HepG2 (cell line): ENCODE measurements at regions not wholly inside any gene's neighbourhood (a gene's known extent, or its start where the extent isn't known, plus 50 kb on each side); places are given as distances from the start of the nearest gene placed in this dataset.
A peak's percentile ranks its signal among the peaks of the same experiment; 100 is the strongest.

Source experiments
- AKNA ChIP-seq: sonication (generic); formaldehyde crosslinking; IDR thresholded peaks from 2 replicates; pipeline ENCODE4 v1.4.0; 2020; ENCODE audit warnings: missing genetic modification reagents, borderline replicate concordance
- ATRX ChIP-seq: sonication (generic); formaldehyde crosslinking; IDR thresholded peaks from 2 replicates; pipeline ENCODE4 v1.4.0; 2020; ENCODE audit warnings: missing genetic modification reagents, borderline replicate concordance
- FLYWCH1 ChIP-seq: sonication (generic); formaldehyde crosslinking; IDR thresholded peaks from 2 replicates; pipeline ENCODE4 v1.8.1; 2023; ENCODE audit warnings: mild to moderate bottlenecking, missing genetic modification reagents
- FOXA3 ChIP-seq: IDR thresholded peaks from 2 replicates; pipeline ENCODE4 v1.6.1; 2016; ENCODE audit warnings: missing genetic modification reagents, missing compliant biosample characterization
- HES4 ChIP-seq: sonication (generic); formaldehyde crosslinking; IDR thresholded peaks from 2 replicates; pipeline ENCODE4 v1.9.0; 2021; ENCODE audit warnings: mild to moderate bottlenecking, missing genetic modification reagents, borderline replicate concordance
- NR2F6 ChIP-seq, 2 experiments: IDR thresholded peaks; 2 replicates each; pipeline ENCODE4 v1.6.1; 2016; ENCODE audit warnings: antibody characterized with exemption in 1 of 2, mild to moderate bottlenecking in 1 of 2
- RAD51 ChIP-seq: fragments of 450-650 bp; IDR thresholded peaks from 2 replicates; pipeline ENCODE4 v1.6.1; 2016; ENCODE audit warnings: borderline replicate concordance
- XBP1 ChIP-seq: sonication (generic); formaldehyde crosslinking; IDR thresholded peaks from 2 replicates; pipeline ENCODE4 v1.5.0; 2020; ENCODE audit warnings: missing genetic modification reagents
- ZBTB1 ChIP-seq: sonication (generic); formaldehyde crosslinking; IDR thresholded peaks from 2 replicates; pipeline ENCODE4 v1.4.0; 2020; ENCODE audit warnings: missing genetic modification reagents, borderline replicate concordance
- ZFY ChIP-seq: sonication (generic); formaldehyde crosslinking; IDR thresholded peaks from 2 replicates; pipeline ENCODE4 v1.4.0; 2020; ENCODE audit warnings: missing genetic modification reagents
- ZNF383 ChIP-seq: sonication (generic); formaldehyde crosslinking; IDR thresholded peaks from 2 replicates; pipeline ENCODE4 v1.4.0; 2020; ENCODE audit warnings: missing genetic modification reagents, mild to moderate bottlenecking, borderline replicate concordance
- ZNF543 ChIP-seq: sonication (generic); formaldehyde crosslinking; IDR thresholded peaks from 2 replicates; pipeline ENCODE4 v1.4.0; 2020; ENCODE audit warnings: mild to moderate bottlenecking, missing genetic modification reagents
- ZNF747 ChIP-seq: sonication (generic); formaldehyde crosslinking; IDR thresholded peaks from 2 replicates; pipeline ENCODE4 v1.8.1; 2023; ENCODE audit warnings: missing genetic modification reagents, mild to moderate bottlenecking, borderline replicate concordance
- ZNF761 ChIP-seq: sonication (generic); formaldehyde crosslinking; conservative IDR thresholded peaks from 2 replicates; pipeline ENCODE4 v1.4.0; 2020; ENCODE audit warnings: mild to moderate bottlenecking, missing genetic modification reagents
- ZNF766 ChIP-seq: sonication (generic); formaldehyde crosslinking; IDR thresholded peaks from 2 replicates; pipeline ENCODE4 v1.5.0; 2020; ENCODE audit warnings: missing genetic modification reagents, borderline replicate concordance
- ZNF816 ChIP-seq: sonication (generic); formaldehyde crosslinking; IDR thresholded peaks from 2 replicates; pipeline ENCODE4 v1.8.0; 2022; ENCODE audit warnings: missing genetic modification reagents, mild to moderate bottlenecking, borderline replicate concordance
- TF ChIP-seq, protein P1 (sequence below): sonication (generic); formaldehyde crosslinking; IDR thresholded peaks from 2 replicates; pipeline ENCODE4 v1.5.0; 2020; ENCODE audit warnings: missing genetic modification reagents
- TF ChIP-seq, protein P2 (sequence below): sonication (generic); formaldehyde crosslinking; IDR thresholded peaks from 2 replicates; pipeline ENCODE4 v1.9.0; 2021; ENCODE audit warnings: missing genetic modification reagents, mild to moderate bottlenecking, borderline replicate concordance
- TF ChIP-seq, protein P3 (sequence below): IDR thresholded peaks from 2 replicates; pipeline ENCODE4 v1.6.1; 2016; ENCODE audit warnings: low read depth, missing genetic modification reagents, missing compliant biosample characterization

DNA sequence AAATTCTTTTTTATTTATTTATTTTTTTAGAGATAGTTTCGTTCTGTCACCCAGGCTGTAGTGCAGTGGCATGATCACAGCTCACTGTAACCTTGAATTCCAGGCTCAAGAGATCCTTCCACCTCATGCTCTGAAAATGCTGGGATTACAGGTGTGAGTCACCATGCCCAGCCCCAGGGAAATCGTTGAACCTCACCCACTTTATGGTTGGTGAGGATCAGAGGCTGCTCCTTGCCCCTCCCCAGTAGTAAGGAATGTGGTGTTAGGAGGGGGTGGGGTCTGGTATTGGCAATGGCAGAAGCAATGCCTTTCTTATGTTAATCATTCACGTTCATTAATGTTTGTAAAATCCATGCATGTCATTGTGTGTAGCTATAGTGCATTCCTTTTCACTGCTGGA, 161.9 kb downstream of the SUCLG1 start (continued):
- TF ChIP-seq AKNA (CRISPR knock-in tag) (no peak), NR2F6 (IDR thresholded peaks at IDR 0.05) (no peak), NR2F6 (CRISPR knock-in tag; IDR thresholded peaks at IDR 0.05) (no peak), ZFY (CRISPR knock-in tag) (no peak), HES4 (no peak), ZBTB1 (CRISPR knock-in tag) (no peak), ZNF543 (CRISPR knock-in tag) (no peak), ZNF816 (no peak), ZNF747 (CRISPR knock-in tag) (no peak), ZNF766 (CRISPR knock-in tag) (no peak), XBP1 (CRISPR knock-in tag) (no peak), FLYWCH1 (CRISPR knock-in tag) (no peak), RAD51 (no peak), ATRX (CRISPR knock-in tag) (no peak), ZNF761 (no peak), FOXA3 (CRISPR knock-in tag) (peak; percentile 45), ZNF383 (no peak)
- TF ChIP-seq, protein P1, sequence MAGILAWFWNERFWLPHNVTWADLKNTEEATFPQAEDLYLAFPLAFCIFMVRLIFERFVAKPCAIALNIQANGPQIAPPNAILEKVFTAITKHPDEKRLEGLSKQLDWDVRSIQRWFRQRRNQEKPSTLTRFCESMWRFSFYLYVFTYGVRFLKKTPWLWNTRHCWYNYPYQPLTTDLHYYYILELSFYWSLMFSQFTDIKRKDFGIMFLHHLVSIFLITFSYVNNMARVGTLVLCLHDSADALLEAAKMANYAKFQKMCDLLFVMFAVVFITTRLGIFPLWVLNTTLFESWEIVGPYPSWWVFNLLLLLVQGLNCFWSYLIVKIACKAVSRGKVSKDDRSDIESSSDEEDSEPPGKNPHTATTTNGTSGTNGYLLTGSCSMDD (CRISPR knock-in tag), result no peak
- TF ChIP-seq, protein P2, sequence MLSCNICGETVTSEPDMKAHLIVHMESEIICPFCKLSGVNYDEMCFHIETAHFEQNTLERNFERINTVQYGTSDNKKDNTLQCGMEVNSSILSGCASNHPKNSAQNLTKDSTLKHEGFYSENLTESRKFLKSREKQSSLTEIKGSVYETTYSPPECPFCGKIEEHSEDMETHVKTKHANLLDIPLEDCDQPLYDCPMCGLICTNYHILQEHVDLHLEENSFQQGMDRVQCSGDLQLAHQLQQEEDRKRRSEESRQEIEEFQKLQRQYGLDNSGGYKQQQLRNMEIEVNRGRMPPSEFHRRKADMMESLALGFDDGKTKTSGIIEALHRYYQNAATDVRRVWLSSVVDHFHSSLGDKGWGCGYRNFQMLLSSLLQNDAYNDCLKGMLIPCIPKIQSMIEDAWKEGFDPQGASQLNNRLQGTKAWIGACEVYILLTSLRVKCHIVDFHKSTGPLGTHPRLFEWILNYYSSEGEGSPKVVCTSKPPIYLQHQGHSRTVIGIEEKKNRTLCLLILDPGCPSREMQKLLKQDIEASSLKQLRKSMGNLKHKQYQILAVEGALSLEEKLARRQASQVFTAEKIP (CRISPR knock-in tag), result no peak
- TF ChIP-seq, protein P3, sequence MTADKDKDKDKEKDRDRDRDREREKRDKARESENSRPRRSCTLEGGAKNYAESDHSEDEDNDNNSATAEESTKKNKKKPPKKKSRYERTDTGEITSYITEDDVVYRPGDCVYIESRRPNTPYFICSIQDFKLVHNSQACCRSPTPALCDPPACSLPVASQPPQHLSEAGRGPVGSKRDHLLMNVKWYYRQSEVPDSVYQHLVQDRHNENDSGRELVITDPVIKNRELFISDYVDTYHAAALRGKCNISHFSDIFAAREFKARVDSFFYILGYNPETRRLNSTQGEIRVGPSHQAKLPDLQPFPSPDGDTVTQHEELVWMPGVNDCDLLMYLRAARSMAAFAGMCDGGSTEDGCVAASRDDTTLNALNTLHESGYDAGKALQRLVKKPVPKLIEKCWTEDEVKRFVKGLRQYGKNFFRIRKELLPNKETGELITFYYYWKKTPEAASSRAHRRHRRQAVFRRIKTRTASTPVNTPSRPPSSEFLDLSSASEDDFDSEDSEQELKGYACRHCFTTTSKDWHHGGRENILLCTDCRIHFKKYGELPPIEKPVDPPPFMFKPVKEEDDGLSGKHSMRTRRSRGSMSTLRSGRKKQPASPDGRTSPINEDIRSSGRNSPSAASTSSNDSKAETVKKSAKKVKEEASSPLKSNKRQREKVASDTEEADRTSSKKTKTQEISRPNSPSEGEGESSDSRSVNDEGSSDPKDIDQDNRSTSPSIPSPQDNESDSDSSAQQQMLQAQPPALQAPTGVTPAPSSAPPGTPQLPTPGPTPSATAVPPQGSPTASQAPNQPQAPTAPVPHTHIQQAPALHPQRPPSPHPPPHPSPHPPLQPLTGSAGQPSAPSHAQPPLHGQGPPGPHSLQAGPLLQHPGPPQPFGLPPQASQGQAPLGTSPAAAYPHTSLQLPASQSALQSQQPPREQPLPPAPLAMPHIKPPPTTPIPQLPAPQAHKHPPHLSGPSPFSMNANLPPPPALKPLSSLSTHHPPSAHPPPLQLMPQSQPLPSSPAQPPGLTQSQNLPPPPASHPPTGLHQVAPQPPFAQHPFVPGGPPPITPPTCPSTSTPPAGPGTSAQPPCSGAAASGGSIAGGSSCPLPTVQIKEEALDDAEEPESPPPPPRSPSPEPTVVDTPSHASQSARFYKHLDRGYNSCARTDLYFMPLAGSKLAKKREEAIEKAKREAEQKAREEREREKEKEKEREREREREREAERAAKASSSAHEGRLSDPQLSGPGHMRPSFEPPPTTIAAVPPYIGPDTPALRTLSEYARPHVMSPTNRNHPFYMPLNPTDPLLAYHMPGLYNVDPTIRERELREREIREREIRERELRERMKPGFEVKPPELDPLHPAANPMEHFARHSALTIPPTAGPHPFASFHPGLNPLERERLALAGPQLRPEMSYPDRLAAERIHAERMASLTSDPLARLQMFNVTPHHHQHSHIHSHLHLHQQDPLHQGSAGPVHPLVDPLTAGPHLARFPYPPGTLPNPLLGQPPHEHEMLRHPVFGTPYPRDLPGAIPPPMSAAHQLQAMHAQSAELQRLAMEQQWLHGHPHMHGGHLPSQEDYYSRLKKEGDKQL (CRISPR knock-in tag), result no peak
